GM23248 (cell line): ENCODE measurements at regions not wholly inside any gene's neighbourhood (a gene's known extent, or its start where the extent isn't known, plus 50 kb on each side); places are given as distances from the start of the nearest gene placed in this dataset. TPM values are rescaled to one million over a fixed set of nuclear protein-coding genes. Genes with fewer than 3 reads are reported as not detected.

Source experiments
- DNase-seq: peaks from one replicate; pipeline ENCODE4 v3.0.0-alpha.2; 2015
- H2AFZ ChIP-seq: fragments of 200-600 bp; sonication (generic); 2 replicates; pipeline ENCODE4 v1.6.1; 2016; ENCODE audit warnings: antibody characterized with exemption
- H3F3A ChIP-seq: fragments of 200-600 bp; sonication (generic); 2 replicates; pipeline ENCODE4 v1.6.1; 2016; ENCODE audit warnings: mild to moderate bottlenecking, antibody characterized with exemption, mixed run types; ENCODE audit not compliant: insufficient read depth
- H3K27ac ChIP-seq: fragments of 200-600 bp; sonication (generic); 2 replicates; pipeline ENCODE4 v1.5.1; 2016; ENCODE audit warnings: mild to moderate bottlenecking
- H3K27me3 ChIP-seq: fragments of 200-600 bp; sonication (generic); replicated peaks from 2 replicates; pipeline ENCODE4 v1.6.1; 2016; ENCODE audit warnings: mild to moderate bottlenecking; ENCODE audit not compliant: insufficient read depth
- H3K36me3 ChIP-seq: fragments of 200-600 bp; sonication (generic); 2 replicates; pipeline ENCODE4 v1.6.1; 2016; ENCODE audit warnings: low read depth, mild to moderate bottlenecking
- H3K4me1 ChIP-seq: fragments of 200-600 bp; sonication (generic); 2 replicates; pipeline ENCODE4 v1.6.1; 2016; ENCODE audit warnings: mild to moderate bottlenecking; ENCODE audit not compliant: insufficient read depth
- H3K4me2 ChIP-seq: fragments of 200-600 bp; sonication (generic); one replicate; pipeline ENCODE4 v1.6.1; 2016; ENCODE audit warnings: mild to moderate bottlenecking; ENCODE audit not compliant: unreplicated experiment
- H3K4me3 ChIP-seq: fragments of 200-600 bp; sonication (generic); 2 replicates; pipeline ENCODE4 v1.5.1; 2016; ENCODE audit warnings: mild to moderate bottlenecking
- H3K79me2 ChIP-seq: fragments of 200-600 bp; sonication (generic); 2 replicates; pipeline ENCODE4 v1.6.1; 2016; ENCODE audit warnings: mild to moderate bottlenecking; ENCODE audit not compliant: insufficient read depth
- H3K9ac ChIP-seq: fragments of 200-600 bp; sonication (generic); 2 replicates; pipeline ENCODE4 v1.6.1; 2016; ENCODE audit warnings: mild to moderate bottlenecking
- H3K9me2 ChIP-seq: fragments of 200-600 bp; sonication (generic); 2 replicates; pipeline ENCODE4 v1.6.1; 2016; ENCODE audit warnings: mixed run types, mild to moderate bottlenecking, moderate library complexity; ENCODE audit not compliant: insufficient read depth
- H3K9me3 ChIP-seq: fragments of 200-600 bp; sonication (generic); one replicate; pipeline ENCODE4 v1.6.1; 2017; ENCODE audit warnings: low read depth
- H4K20me1 ChIP-seq: fragments of 200-600 bp; sonication (generic); 2 replicates; pipeline ENCODE4 v1.6.0; 2016; ENCODE audit not compliant: insufficient read depth
- EZH2 ChIP-seq: fragments of 200-600 bp; sonication (generic); IDR thresholded peaks from 2 replicates; pipeline ENCODE4 v1.6.1; 2018; ENCODE audit warnings: antibody characterized with exemption, mild to moderate bottlenecking; ENCODE audit not compliant: insufficient read depth, poor library complexity, severe bottlenecking
- EZH2phosphoT487 ChIP-seq: fragments of 200-600 bp; sonication (generic); IDR thresholded peaks from 2 replicates; pipeline ENCODE4 v1.6.1; 2018; ENCODE audit warnings: antibody characterized with exemption, moderate library complexity, mild to moderate bottlenecking, low read depth; ENCODE audit not compliant: insufficient read depth
- WGBS, 2 experiments: methylation state at CpG; one replicate each; pipeline ENCODE4 v1.1.6; 2015 to 2017; ENCODE audit warnings: low lambda C conversion rate in 2 of 2, low coverage in 1 of 2; ENCODE audit errors: missing lambda C conversion rate in 2 of 2; 5-methylcytosine and 5-hydroxymethylcytosine counted together
- in situ Hi-C: fragments of 300-500 bp; cut with MboI; formaldehyde crosslinking; loops from 2 replicates; pipeline ENCODE4 v1.15.0; 2020
- small RNA-seq: library from RNA; depleted of rRNA; stranded (forward); fragments of <200 nt; gene quantifications from one replicate; pipeline ENCODE3, GENCODE V24; 2014; ENCODE audit warnings: low read depth, low replicate concordance

- WGBS, 2 experiments = 20 to 21% methylated on average over 1 of the region's 1 CpG
- no peak for DNase-seq
These were observed 819.1 kb downstream of the GRID1 start for GRCh38 chr10:85547460-85548023.

GRCh38 chr10:85548034-85548433 is 818.6 kb downstream of the GRID1 start:
- no peaks in the 10 kb centered on the region for H3K79me2 ChIP-seq
- no peak overlapping the region for H3K9ac ChIP-seq
- WGBS, 2 experiments = 0 to 6% methylated on average over 2 of the region's 2 CpGs
- no peak overlapping the region for H3K27ac ChIP-seq
- no peaks in the 10 kb centered on the region for H3F3A ChIP-seq
- TF ChIP-seq EZH2phosphoT487 = no peak
- TF ChIP-seq EZH2 = no peak
- H3K27me3 ChIP-seq = no peaks in the 10 kb centered on the region
- no peaks in the 10 kb centered on the region for H3K9me3 ChIP-seq
- no peaks in the 10 kb centered on the region for H3K9me2 ChIP-seq
- DNase-seq = peak; percentile 24
- H3K36me3 ChIP-seq = no peaks in the 10 kb centered on the region
- in situ Hi-C loops = no loop called here
- H3K4me2 ChIP-seq = no peak overlapping the region
- no peak overlapping the region for H2AFZ ChIP-seq
- no peaks in the 10 kb centered on the region for H3K4me1 ChIP-seq
- H3K4me3 ChIP-seq = no peak overlapping the region
- H4K20me1 ChIP-seq = no peaks in the 10 kb centered on the region

More at GRCh38 chr10:85547460-85548023, 819.1 kb downstream of the GRID1 start:
- Histone ChIP-seq H3K4me2 (no peak overlapping the region), H3K9me3 (no peaks in the 10 kb centered on the region), H3K36me3 (no peaks in the 10 kb centered on the region), H3K4me3 (no peak overlapping the region), H3K79me2 (no peaks in the 10 kb centered on the region), H3F3A (no peaks in the 10 kb centered on the region), H2AFZ (no peak overlapping the region), H3K4me1 (no peaks in the 10 kb centered on the region), H3K9ac (no peak overlapping the region), H3K27me3 (no peaks in the 10 kb centered on the region), H3K9me2 (no peaks in the 10 kb centered on the region), H3K27ac (no peak overlapping the region), H4K20me1 (no peaks in the 10 kb centered on the region)
- TF ChIP-seq EZH2 (no peak), EZH2phosphoT487 (no peak)
- in situ Hi-C loops = no loop called here

Small RNA genes lying in the stretch of these regions (small RNA-seq; reads per million reads assigned to genes)
- gene RNU6-325P = not detected
